Panc1 (cell line): ENCODE measurements at regions not wholly inside any gene's neighbourhood (a gene's known extent, or its start where the extent isn't known, plus 50 kb on each side); places are given as distances from the start of the nearest gene placed in this dataset.

Experiments used
- ATAC-seq: fragments of 200-7000 bp; cut with Tn5 transposase; 2 replicates; pipeline ENCODE4 v1.9.1; 2020; ENCODE audit warnings: mild to moderate bottlenecking, moderate library complexity
- BruUV-seq: library from RNA; stranded (reverse); fragments of 400-500 nt; replicated peaks from 2 replicates; lab custom pipeline; 2021; lab: Mats Ljungman, UMichigan
- CTCF ChIA-PET: fragments of 300-600 bp; sonication (Branson Sonifier 250); formaldehyde crosslinking; loops from one replicate; lab custom pipeline; 2022; ENCODE audit warnings: antibody characterized with exemption; lab: Charles Lee
- POLR2A ChIA-PET: fragments of 300-600 bp; sonication (Branson Sonifier 250); formaldehyde crosslinking; loops from one replicate; lab custom pipeline; 2022; ENCODE audit warnings: antibody characterized with exemption; lab: Charles Lee
- DNase-seq: peaks from one replicate; pipeline ENCODE4 v3.0.0-alpha.2; 2010; ENCODE audit warnings: low read depth, low spot score
- H3K27ac ChIP-seq: 2 replicates; pipeline ENCODE4 v1.5.1; 2011; ENCODE audit warnings: mild to moderate bottlenecking, low read length, inconsistent platforms
- H3K27me3 ChIP-seq: fragments of 200-500 bp; sonication (Bioruptor generic); 2 replicates; pipeline ENCODE4 v1.6.0; 2014; ENCODE audit warnings: low read length, inconsistent platforms; ENCODE audit not compliant: control insufficient read depth, insufficient read depth
- H3K36me3 ChIP-seq: fragments of 200-500 bp; sonication (Bioruptor generic); 2 replicates; pipeline ENCODE4 v1.5.1; 2014; ENCODE audit warnings: inconsistent platforms, mild to moderate bottlenecking, low read length, moderate library complexity; ENCODE audit not compliant: control insufficient read depth, insufficient read depth
- H3K4me1 ChIP-seq: 2 replicates; pipeline ENCODE4 v1.5.1; 2011; ENCODE audit warnings: inconsistent platforms, mild to moderate bottlenecking, low read length, moderate library complexity; ENCODE audit not compliant: control insufficient read depth, insufficient read depth
- H3K4me3 ChIP-seq, 2 experiments: 2 replicates each; pipeline ENCODE4 v1.5.1; 2011 to 2012; ENCODE audit warnings: low read depth in 2 of 2, low read length in 2 of 2, mild to moderate bottlenecking in 2 of 2, inconsistent platforms in 1 of 2, moderate library complexity in 1 of 2
- H3K9me3 ChIP-seq: fragments of 200-500 bp; sonication (Bioruptor generic); 2 replicates; pipeline ENCODE4 v1.5.1; 2014; ENCODE audit warnings: low read depth, mild to moderate bottlenecking, inconsistent platforms, low read length, moderate library complexity; ENCODE audit not compliant: control insufficient read depth, insufficient read depth
- POLR2AphosphoS5 ChIP-seq: IDR thresholded peaks from 2 replicates; pipeline ENCODE4 v1.6.1; 2012; ENCODE audit warnings: mild to moderate bottlenecking, low read depth, low read length, moderate library complexity
- SIN3A ChIP-seq: IDR thresholded peaks from 2 replicates; pipeline ENCODE4 v1.6.1; 2012; ENCODE audit warnings: low read depth, mild to moderate bottlenecking, low read length, moderate library complexity, borderline replicate concordance; ENCODE audit not compliant: insufficient read depth
- TCF7L2 ChIP-seq: IDR thresholded peaks from 2 replicates; pipeline ENCODE4 v1.6.1; 2011; ENCODE audit warnings: mild to moderate bottlenecking, low read depth, low read length, inconsistent platforms
- in situ Hi-C: cut with HindIII; loops from 2 replicates; pipeline ENCODE4 v1.10.0; 2016; ENCODE audit warnings: low sequenced_read_pairs, low pct_unique_long_range_greater_than_20kb
- intact Hi-C: fragments of 100-400 bp; cut with micrococcal nuclease; formaldehyde crosslinking; loops from one replicate; pipeline ENCODE4 v1.10.0; 2022; ENCODE audit not compliant: unreplicated experiment
- TF ChIP-seq, protein P1 (sequence below), 2 experiments: IDR thresholded peaks; 2 replicates each; pipeline ENCODE4 v1.6.1; 2011 to 2012; ENCODE audit warnings: low read depth in 2 of 2, control low read depth in 1 of 2, low read length in 1 of 2, mild to moderate bottlenecking in 1 of 2, moderate library complexity in 1 of 2; ENCODE audit not compliant: insufficient read depth in 1 of 2
- TF ChIP-seq, protein P2 (sequence below): fragments of 450-650 bp; IDR thresholded peaks from 2 replicates; pipeline ENCODE4 v1.5.1; 2017; ENCODE audit warnings: mild to moderate bottlenecking

DNA sequence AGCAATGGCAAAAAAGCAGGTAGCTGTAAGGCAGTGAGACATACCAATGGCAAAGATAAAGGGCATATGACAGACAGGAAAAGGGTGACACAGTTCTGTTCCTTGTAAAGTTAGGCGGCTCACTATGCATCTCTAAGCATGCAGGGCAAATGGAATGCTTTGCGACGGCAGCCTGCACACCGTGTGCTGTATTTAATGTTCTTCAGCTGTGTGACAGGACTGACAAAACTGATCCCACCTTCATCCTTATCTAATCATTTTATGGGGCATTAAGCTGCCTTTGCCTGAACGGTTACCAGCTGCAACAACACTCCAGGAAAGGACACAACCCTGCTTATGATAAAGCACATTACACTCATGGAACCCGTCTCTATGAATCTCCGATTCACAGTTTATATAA lies 80.5 kb upstream of the VAV3 start:
- TF ChIP-seq SIN3A: no peak
- TF ChIP-seq, protein P1, sequence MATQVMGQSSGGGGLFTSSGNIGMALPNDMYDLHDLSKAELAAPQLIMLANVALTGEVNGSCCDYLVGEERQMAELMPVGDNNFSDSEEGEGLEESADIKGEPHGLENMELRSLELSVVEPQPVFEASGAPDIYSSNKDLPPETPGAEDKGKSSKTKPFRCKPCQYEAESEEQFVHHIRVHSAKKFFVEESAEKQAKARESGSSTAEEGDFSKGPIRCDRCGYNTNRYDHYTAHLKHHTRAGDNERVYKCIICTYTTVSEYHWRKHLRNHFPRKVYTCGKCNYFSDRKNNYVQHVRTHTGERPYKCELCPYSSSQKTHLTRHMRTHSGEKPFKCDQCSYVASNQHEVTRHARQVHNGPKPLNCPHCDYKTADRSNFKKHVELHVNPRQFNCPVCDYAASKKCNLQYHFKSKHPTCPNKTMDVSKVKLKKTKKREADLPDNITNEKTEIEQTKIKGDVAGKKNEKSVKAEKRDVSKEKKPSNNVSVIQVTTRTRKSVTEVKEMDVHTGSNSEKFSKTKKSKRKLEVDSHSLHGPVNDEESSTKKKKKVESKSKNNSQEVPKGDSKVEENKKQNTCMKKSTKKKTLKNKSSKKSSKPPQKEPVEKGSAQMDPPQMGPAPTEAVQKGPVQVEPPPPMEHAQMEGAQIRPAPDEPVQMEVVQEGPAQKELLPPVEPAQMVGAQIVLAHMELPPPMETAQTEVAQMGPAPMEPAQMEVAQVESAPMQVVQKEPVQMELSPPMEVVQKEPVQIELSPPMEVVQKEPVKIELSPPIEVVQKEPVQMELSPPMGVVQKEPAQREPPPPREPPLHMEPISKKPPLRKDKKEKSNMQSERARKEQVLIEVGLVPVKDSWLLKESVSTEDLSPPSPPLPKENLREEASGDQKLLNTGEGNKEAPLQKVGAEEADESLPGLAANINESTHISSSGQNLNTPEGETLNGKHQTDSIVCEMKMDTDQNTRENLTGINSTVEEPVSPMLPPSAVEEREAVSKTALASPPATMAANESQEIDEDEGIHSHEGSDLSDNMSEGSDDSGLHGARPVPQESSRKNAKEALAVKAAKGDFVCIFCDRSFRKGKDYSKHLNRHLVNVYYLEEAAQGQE (IDR thresholded peaks at IDR 0.05; ENCODE audit: insufficient read depth in 1 of 2, low read depth in 2 of 2, low read length in 1 of 2): no peak
- TF ChIP-seq POLR2AphosphoS5: no peak
- TF ChIP-seq, protein P2, sequence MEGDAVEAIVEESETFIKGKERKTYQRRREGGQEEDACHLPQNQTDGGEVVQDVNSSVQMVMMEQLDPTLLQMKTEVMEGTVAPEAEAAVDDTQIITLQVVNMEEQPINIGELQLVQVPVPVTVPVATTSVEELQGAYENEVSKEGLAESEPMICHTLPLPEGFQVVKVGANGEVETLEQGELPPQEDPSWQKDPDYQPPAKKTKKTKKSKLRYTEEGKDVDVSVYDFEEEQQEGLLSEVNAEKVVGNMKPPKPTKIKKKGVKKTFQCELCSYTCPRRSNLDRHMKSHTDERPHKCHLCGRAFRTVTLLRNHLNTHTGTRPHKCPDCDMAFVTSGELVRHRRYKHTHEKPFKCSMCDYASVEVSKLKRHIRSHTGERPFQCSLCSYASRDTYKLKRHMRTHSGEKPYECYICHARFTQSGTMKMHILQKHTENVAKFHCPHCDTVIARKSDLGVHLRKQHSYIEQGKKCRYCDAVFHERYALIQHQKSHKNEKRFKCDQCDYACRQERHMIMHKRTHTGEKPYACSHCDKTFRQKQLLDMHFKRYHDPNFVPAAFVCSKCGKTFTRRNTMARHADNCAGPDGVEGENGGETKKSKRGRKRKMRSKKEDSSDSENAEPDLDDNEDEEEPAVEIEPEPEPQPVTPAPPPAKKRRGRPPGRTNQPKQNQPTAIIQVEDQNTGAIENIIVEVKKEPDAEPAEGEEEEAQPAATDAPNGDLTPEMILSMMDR: no peak
- TF ChIP-seq TCF7L2: no peak
- Histone ChIP-seq H3K36me3 (no peaks in the 10 kb centered on the region), H3K9me3 (no peaks in the 10 kb centered on the region), H3K4me3 (no peak overlapping the region), H3K27ac (no peak overlapping the region), H3K27me3 (no peaks in the 10 kb centered on the region), H3K4me1 (no peaks in the 10 kb centered on the region)
- in situ Hi-C loops (no loop called here), intact Hi-C loops (no loop called here)
- no peak for ATAC-seq
- ChIA-PET CTCF (no interaction called here), POLR2A (no interaction called here)
- no TSS peak for BruUV-seq
- DNase-seq: no peak

DNA sequence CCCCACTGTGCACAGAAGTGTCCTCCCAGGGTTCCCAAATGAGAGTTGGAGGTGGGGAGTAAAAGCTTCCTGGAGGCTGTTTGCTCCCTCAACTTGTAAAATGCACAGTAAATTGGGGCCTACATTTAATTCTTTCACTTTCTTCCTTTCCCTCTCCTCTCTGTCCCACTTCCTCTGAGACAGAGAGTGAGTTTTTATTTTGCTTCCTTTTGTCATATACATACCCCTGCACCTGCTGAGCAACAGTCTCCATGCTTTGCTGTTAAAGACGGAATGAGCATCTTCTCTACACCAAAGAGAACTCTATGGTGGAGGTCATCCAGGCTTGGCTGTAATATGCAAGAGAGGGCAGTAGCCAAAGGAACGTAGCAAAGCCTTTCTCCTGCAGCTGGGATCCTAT lies 79.3 kb upstream of the VAV3 start:
- ChIA-PET POLR2A (no interaction called here), CTCF (no interaction called here)
- H3K9me3 ChIP-seq: no peaks in the 10 kb centered on the region
- no peaks in the 10 kb centered on the region for H3K27me3 ChIP-seq
- H3K4me3 ChIP-seq: no peak overlapping the region
- H3K27ac ChIP-seq: no peak overlapping the region
- DNase-seq (no peak), ATAC-seq (no peak)
- intact Hi-C loops: no loop called here
- no peaks in the 10 kb centered on the region for H3K36me3 ChIP-seq
- no peaks in the 10 kb centered on the region for H3K4me1 ChIP-seq
- TF ChIP-seq SIN3A (no peak), POLR2AphosphoS5 (no peak), TCF7L2 (no peak)
- TF ChIP-seq, protein P1 (IDR thresholded peaks at IDR 0.05; ENCODE audit: insufficient read depth in 1 of 2, low read depth in 2 of 2, low read length in 1 of 2): no peak
- TF ChIP-seq, protein P2: no peak
- no TSS peak for BruUV-seq
- in situ Hi-C loops: no loop called here
